SK-N-SH treated with all-trans-retinoic acid at 6 μM for 48 hours (cell line): ENCODE measurements at regions not wholly inside any gene's neighbourhood (a gene's known extent, or its start where the extent isn't known, plus 50 kb on each side); places are given as distances from the start of the nearest gene placed in this dataset.
"Not testable (repeated sequence)": the region's sequence is repeated elsewhere in the genome, so short reads cannot be mapped to it uniquely, and the experiment has no call there.

Source experiments
- ARNTL ChIP-seq: fragments of 450-650 bp; formaldehyde crosslinking; IDR thresholded peaks from 2 replicates; pipeline ENCODE4 v1.5.0; 2020; ENCODE audit warnings: low read depth, mild to moderate bottlenecking, moderate library complexity, borderline replicate concordance
- PATZ1 ChIP-seq: fragments of 250-450 bp; sonication (Bioruptor Pico); IDR thresholded peaks from 2 replicates; pipeline ENCODE4 v1.8.0; 2020; ENCODE audit warnings: mild to moderate bottlenecking, moderate library complexity, borderline replicate concordance
- ZNF8 ChIP-seq: fragments of 450-650 bp; formaldehyde crosslinking; IDR thresholded peaks from 2 replicates; pipeline ENCODE4 v1.5.0; 2020; ENCODE audit warnings: mild to moderate bottlenecking, moderate library complexity
- TF ChIP-seq, protein P1 (sequence below): fragments of 250-450 bp; sonication (Bioruptor Pico); IDR thresholded peaks from 2 replicates; pipeline ENCODE4 v1.5.1; 2020; ENCODE audit warnings: low read depth, mild to moderate bottlenecking, moderate library complexity

DNA sequence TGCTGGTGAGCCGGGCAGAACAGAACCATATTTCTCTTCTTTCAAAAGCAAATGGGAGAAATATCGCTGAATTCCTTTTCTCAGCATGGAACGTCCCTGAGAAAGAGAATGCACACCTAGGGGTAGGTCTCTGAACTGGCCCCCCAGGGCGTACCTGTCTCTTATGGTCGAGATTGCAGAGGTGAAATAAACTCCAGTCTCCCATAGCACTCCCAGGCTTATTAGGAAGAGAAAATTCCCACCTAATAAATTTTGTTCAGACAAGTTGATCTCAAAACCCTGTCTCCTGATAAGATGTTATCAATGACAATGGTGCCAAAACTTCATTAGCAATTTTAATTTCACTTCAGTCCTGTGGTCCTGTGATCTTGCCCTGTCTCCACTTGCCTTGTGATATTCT is 106.6 kb upstream of the FAM90A26 start:
- TF ChIP-seq, protein P1, sequence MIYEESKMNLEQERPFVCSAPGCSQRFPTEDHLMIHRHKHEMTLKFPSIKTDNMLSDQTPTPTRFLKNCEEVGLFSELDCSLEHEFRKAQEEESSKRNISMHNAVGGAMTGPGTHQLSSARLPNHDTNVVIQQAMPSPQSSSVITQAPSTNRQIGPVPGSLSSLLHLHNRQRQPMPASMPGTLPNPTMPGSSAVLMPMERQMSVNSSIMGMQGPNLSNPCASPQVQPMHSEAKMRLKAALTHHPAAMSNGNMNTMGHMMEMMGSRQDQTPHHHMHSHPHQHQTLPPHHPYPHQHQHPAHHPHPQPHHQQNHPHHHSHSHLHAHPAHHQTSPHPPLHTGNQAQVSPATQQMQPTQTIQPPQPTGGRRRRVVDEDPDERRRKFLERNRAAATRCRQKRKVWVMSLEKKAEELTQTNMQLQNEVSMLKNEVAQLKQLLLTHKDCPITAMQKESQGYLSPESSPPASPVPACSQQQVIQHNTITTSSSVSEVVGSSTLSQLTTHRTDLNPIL = not testable (repeated sequence)
- not testable (repeated sequence) for TF ChIP-seq PATZ1; ARNTL; ZNF8 (CRISPR knock-in tag)
